Epithelial cell of esophagus (primary cell): ENCODE measurements at regions not wholly inside any gene's neighbourhood (a gene's known extent, or its start where the extent isn't known, plus 50 kb on each side); places are given as distances from the start of the nearest gene placed in this dataset.
A peak's percentile ranks its signal among the peaks of the same experiment; 100 is the strongest.
"Not testable (repeated sequence)": the region's sequence is repeated elsewhere in the genome, so short reads cannot be mapped to it uniquely, and the experiment has no call there.

Experiments used
- DNase-seq: peaks from one replicate; pipeline ENCODE4 v3.0.0; 2010; ENCODE audit warnings: low read depth
- H3K4me3 ChIP-seq: 2 replicates; pipeline ENCODE4 v1.5.1; 2011; ENCODE audit warnings: mild to moderate bottlenecking, low read length, control low read depth
- TF ChIP-seq, protein P1 (sequence below): IDR thresholded peaks from 2 replicates; pipeline ENCODE4 v1.5.1; 2011; ENCODE audit warnings: low read depth, mild to moderate bottlenecking, low read length, control low read depth, inconsistent platforms; ENCODE audit not compliant: insufficient read depth; ENCODE audit errors: missing control alignments

DNA sequence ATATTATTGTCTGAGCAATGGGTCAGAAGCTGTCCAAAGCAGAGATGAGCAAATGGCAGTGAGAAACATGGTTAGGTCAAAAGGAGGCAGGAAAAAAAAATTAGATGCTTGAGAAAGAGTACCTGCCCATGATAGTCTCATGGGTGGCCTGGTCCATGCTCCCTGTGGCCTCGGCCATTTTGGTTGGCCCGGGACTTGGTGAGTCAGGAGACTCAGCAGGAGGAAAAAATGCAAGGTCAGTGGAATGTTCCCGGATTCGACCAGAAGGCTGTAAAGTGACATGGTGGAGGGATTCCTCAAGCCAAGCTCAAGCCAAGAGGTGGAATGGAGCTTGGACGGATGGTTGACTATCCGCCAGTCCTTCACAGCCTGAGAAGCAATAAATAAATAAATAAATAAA, 236.7 kb downstream of the ASMT start:
- TF ChIP-seq, protein P1, sequence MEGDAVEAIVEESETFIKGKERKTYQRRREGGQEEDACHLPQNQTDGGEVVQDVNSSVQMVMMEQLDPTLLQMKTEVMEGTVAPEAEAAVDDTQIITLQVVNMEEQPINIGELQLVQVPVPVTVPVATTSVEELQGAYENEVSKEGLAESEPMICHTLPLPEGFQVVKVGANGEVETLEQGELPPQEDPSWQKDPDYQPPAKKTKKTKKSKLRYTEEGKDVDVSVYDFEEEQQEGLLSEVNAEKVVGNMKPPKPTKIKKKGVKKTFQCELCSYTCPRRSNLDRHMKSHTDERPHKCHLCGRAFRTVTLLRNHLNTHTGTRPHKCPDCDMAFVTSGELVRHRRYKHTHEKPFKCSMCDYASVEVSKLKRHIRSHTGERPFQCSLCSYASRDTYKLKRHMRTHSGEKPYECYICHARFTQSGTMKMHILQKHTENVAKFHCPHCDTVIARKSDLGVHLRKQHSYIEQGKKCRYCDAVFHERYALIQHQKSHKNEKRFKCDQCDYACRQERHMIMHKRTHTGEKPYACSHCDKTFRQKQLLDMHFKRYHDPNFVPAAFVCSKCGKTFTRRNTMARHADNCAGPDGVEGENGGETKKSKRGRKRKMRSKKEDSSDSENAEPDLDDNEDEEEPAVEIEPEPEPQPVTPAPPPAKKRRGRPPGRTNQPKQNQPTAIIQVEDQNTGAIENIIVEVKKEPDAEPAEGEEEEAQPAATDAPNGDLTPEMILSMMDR, result no peak
- H3K4me3 ChIP-seq, result no peak overlapping the region
- no peak for DNase-seq

DNA sequence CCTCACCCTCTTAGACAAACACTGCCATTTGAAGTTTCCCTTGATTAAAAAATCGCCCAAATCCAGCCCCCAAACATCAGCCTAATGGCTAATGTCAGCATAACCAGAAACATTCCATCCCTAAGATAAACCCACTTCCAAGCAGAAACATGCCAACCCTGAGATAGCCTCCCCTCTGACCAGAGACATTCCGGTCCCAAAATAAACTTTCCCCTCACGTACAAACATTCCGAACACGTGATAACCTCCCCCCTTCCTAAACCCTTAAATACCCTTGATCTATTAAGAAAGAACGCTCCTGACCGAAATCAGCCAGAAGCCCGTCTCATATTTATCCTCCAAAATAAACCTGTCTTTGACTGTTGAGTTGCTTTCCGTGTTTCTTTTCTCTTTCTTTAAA, 237.2 kb downstream of the ASMT start:
- DNase-seq, result no peak
- H3K4me3 ChIP-seq, result no peak overlapping the region
- TF ChIP-seq, protein P1, result no peak

DNA sequence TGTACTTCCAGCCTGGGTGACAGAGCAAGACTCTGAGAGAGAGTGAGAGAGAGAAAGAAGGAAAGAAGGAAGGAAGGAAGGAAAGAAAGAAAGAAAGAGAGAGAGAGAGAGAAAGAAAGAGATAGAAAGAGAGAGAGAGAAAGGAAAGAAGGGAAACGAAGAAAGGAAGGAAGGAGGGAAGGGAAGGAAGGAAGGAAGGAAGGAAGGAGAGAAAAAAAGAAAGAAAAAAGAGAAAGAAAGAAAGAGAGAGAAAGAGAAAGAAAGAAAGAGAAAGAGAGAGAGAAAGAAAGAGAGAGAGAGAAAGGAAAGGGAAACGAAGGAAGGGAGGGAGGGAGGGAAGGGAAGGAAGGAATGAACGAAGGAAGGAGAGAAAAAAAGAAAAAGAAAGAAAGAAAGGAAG, 238.6 kb downstream of the ASMT start:
- no peak overlapping the region for H3K4me3 ChIP-seq
- TF ChIP-seq, protein P1, result no peak
- no peak for DNase-seq

DNA sequence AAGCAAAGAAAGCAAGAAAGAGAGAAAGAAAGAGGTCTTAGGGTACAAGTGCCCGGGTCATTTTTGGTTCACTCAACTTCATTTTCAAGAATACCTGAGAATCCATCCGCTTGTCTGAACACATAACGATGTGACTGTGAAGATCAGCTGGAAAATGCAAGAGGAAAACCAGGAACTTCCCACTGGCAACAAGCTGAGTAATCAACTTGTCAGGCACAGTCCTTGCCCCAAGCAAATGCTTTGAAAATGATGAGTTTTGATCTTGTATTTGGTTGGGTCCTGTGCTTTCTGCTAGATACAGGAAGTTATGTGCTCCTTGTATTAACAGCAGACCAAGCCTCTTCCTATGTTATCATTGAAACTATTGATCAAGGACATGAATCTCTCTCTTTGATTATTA, 239.1 kb downstream of the ASMT start:
- TF ChIP-seq, protein P1, result no peak
- peak; percentile 11 for DNase-seq
- H3K4me3 ChIP-seq, result no peak overlapping the region

DNA sequence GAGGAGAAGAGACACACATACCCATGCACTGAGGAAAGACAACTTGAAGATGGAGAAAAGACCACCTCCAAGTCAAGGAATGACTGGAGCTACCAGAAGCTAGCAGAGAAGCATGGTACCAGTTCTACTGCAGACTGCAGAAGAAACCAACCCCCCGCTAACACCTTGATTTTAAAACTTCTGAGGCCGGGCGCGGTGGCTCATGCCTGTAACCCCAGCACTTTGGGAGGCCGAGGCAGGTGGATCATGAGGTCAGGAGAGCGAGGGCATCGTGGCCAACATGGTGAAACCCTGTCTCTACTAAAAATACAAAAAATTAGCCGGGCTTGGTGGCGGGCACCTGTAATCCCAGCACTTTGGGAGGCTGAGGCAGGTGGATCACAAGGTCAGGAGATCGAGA, 240.0 kb downstream of the ASMT start:
- H3K4me3 ChIP-seq, DNase-seq: not testable (repeated sequence)

DNA sequence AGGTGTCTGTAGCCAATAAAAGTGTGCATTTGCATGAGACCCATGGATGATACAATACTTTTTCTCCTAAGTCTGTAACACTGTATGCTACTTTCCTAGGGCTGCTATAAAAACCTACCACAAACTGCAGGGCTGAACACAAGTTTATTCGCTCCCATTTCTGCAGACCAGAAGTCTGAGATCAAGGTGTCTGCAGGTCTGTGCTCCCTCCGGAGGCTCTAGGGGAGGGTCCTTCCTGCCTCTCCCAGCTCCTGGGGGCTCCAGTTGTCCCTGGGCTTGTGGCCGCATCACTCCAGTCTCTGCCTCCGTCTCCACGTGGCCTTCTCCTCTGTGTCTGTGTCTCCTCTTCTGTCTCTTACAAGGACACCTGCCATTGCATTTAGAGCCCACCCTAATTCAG, 244.4 kb downstream of the ASMT start:
- not testable (repeated sequence) for DNase-seq, H3K4me3 ChIP-seq

DNA sequence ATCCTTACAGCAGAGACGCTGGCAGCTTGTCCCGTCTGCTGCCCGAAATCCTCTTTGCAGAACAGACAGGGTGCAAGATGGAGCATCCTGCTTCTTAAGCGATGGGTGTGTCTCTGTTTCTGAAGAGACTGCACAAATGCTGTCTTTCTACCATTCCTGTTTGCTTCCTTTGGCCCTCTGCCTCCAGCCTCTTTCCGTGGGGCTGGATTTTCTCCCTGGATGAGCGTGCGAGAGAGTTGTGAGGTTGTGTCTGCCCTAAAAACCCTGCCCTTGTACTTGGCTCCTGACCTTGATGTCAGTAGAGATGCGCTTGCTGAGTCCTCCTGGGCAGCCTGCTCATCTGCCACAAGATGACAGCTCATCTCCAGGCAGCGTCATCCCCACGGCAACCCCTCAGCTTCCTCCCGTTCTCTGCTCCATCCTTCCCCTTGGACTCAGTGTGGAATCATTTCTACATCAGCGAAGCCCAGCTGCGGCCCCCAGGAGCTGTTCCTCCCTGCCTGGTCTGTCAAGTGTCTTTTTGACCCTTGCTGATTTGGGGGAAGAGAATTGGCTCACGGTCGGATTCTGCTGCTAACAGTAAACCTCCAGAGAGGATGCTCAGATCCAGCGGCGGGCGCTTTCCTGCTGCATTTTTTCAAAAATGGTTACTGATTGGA, 246.2 kb downstream of the ASMT start:
- TF ChIP-seq, protein P1, result no peak
- H3K4me3 ChIP-seq, result no peak overlapping the region
- no peak for DNase-seq

DNA sequence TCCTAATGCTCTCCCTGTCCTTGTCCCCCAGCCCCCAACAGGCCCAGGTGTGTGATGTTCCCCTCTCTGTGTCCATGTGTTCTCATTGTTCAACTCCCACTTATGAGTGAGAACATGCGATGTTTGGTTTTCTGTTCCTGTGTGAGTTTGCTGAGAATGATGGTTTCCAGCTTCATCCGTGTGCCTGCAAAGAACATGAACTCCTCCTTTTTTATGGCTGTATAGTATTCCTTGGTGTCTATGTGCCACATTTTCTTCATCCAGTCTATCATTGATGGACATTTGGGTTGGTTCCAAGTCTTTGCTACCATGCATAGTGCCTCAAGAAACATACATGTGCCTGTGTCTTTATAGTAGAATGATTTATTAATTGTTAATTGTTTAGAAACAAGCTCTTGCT, 249.1 kb downstream of the ASMT start:
- H3K4me3 ChIP-seq, DNase-seq: not testable (repeated sequence)

DNA sequence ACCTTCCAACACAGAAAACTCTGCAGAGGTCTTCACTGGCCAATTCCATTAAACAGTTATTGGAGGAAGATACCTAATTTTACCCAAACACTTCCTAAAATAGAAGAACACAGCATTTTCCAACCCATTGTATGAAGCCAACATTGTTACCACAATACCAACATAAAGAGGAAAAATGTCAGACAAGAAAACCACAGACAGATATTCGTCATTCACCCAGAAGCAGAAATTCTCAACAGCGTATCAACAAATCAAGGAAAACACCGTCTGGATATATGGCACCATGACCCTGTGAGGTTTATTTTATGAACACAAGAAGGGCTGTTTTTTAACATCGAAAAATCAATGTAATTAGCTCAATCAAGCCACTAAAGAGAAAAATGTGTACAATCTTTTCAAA, 255.6 kb downstream of the ASMT start:
- no peak overlapping the region for H3K4me3 ChIP-seq
- no peak for DNase-seq
- TF ChIP-seq, protein P1, result no peak
